Transverse colon (tissue), 4 donors: ENCODE measurements at regions not wholly inside any gene's neighbourhood (a gene's known extent, or its start where the extent isn't known, plus 50 kb on each side); places are given as distances from the start of the nearest gene placed in this dataset.

Source experiments
- DNase-seq: peaks from one replicate; pipeline ENCODE4 v3.0.0-alpha.2; 2019
- H3K27ac ChIP-seq, 4 donors: fragments of 200-600 bp; sonication (generic); 2 replicates each; pipeline ENCODE4 v1.5.1; 2016 to 2018; ENCODE audit warnings: inconsistent platforms in 4 of 4
- H3K27me3 ChIP-seq: fragments of 200-600 bp; sonication (generic); 2 replicates; pipeline ENCODE4 v1.5.1; 2017; ENCODE audit warnings: inconsistent platforms
- H3K36me3 ChIP-seq, 4 donors: fragments of 200-600 bp; sonication (generic); 2 replicates each; pipeline ENCODE4 v1.5.1; 2017 to 2019; ENCODE audit warnings: inconsistent platforms in 4 of 4
- H3K4me1 ChIP-seq, 4 donors: fragments of 200-600 bp; sonication (generic); 2 replicates each; pipeline ENCODE4 v1.5.1; 2017 to 2020; ENCODE audit warnings: inconsistent platforms in 4 of 4
- H3K4me3 ChIP-seq, 4 donors: fragments of 200-600 bp; sonication (generic); 1 replicate in 1 of 4; 2 replicates in 3 of 4; pipeline versions ENCODE4 v1.5.1 to v1.6.1; 2017 to 2019; ENCODE audit warnings: inconsistent platforms in 4 of 4
- H3K9me3 ChIP-seq, 2 donors: fragments of 200-600 bp; sonication (generic); 2 replicates each; pipeline ENCODE4 v1.5.1; 2017 to 2019; ENCODE audit warnings: inconsistent platforms in 2 of 2
- CTCF ChIP-seq, 5 experiments: fragments of 200-600 bp in 3 of 5; fragments of 450-650 bp in 2 of 5; sonication (generic) in 3 of 5; IDR thresholded peaks; 1 replicate in 2 of 5; 2 replicates in 3 of 5; pipeline ENCODE4 v1.5.1; 2016 to 2017; ENCODE audit warnings: antibody characterized with exemption in 5 of 5, inconsistent platforms in 3 of 5, mild to moderate bottlenecking in 2 of 5, moderate library complexity in 1 of 5
- EP300 ChIP-seq: sonication (generic); formaldehyde crosslinking; IDR thresholded peaks from one replicate; pipeline ENCODE4 v1.6.1; 2017; ENCODE audit warnings: antibody characterized with exemption, low read depth
- POLR2A ChIP-seq: fragments of 450-650 bp; IDR thresholded peaks from one replicate; pipeline ENCODE4 v1.6.1; 2016; ENCODE audit warnings: antibody characterized with exemption, mild to moderate bottlenecking, moderate library complexity
- POLR2AphosphoS5 ChIP-seq, 3 donors: sonication (generic); formaldehyde crosslinking; IDR thresholded peaks; one replicate each; pipeline ENCODE4 v1.6.1; 2016; ENCODE audit warnings: antibody characterized with exemption in 3 of 3
- WGBS, 2 donors: methylation state at CpG; one replicate each; pipeline ENCODE4 v1.1.5; 2018; ENCODE audit warnings: low coverage in 1 of 2; 5-methylcytosine and 5-hydroxymethylcytosine counted together
- in situ Hi-C, 4 donors: fragments of 200-750 bp; cut with MboI; loops; one replicate each; pipeline versions ENCODE4 v1.15.0 to v1.15.1; 2017; ENCODE audit warnings: low sequenced_read_pairs in 3 of 4, low pct_ligation_motif_present in 1 of 4, low pct_unique_long_range_greater_than_20kb in 1 of 4
- intact Hi-C: fragments of 100-400 bp; cut with DNase I; formaldehyde crosslinking; loops from one replicate; pipeline ENCODE4 v1.15.1; 2023; ENCODE audit warnings: low total_unique reads

- in situ Hi-C loops (no loop called here), intact Hi-C loops (no loop called here)
- 87 to 100% methylated on average over 2 of the region's 2 CpGs for WGBS, 2 donors
- no peaks in the 10 kb centered on the region for H3K9me3 ChIP-seq
- DNase-seq, result no peak
- peaks cover 11 to 19% (median 16%) of the 10 kb centered on the region in 4 donors for H3K4me1 ChIP-seq
- H3K36me3 ChIP-seq, result no peaks in the 10 kb centered on the region
- H3K27ac ChIP-seq, result no peak overlapping the region
- H3K27me3 ChIP-seq, result no peaks in the 10 kb centered on the region
- no peak overlapping the region for H3K4me3 ChIP-seq
- TF ChIP-seq EP300, result no peak
- TF ChIP-seq POLR2AphosphoS5 (IDR thresholded peaks at IDR 0.05), result no peak
- TF ChIP-seq POLR2A, result no peak
- TF ChIP-seq CTCF (IDR thresholded peaks at IDR 0.05), result no peak
Observed at GRCh38 chr16:79434092-79434491, 166.4 kb downstream of the MAF start.

GRCh38 chr16:79431923-79432322 is 168.6 kb downstream of the MAF start:
- DNase-seq, result no peak
- no peak overlapping the region for H3K27ac ChIP-seq
- peaks cover 11 to 23% (median 17%) of the 10 kb centered on the region in 4 donors for H3K4me1 ChIP-seq
- intact Hi-C loops, result no loop called here
- no peak for TF ChIP-seq POLR2AphosphoS5 (IDR thresholded peaks at IDR 0.05)
- no peak for TF ChIP-seq EP300
- no peak for TF ChIP-seq CTCF (IDR thresholded peaks at IDR 0.05)
- TF ChIP-seq POLR2A, result no peak
- H3K27me3 ChIP-seq, result no peaks in the 10 kb centered on the region
- no peaks in the 10 kb centered on the region for H3K36me3 ChIP-seq
- in situ Hi-C loops, result no loop called here
- 71 to 90% methylated on average over 1 to 4 of the region's 4 CpGs for WGBS, 2 donors
- no peak overlapping the region for H3K4me3 ChIP-seq
- no peaks in the 10 kb centered on the region for H3K9me3 ChIP-seq

- no peak for TF ChIP-seq CTCF (IDR thresholded peaks at IDR 0.05)
- TF ChIP-seq EP300, result no peak
- no peak for TF ChIP-seq POLR2A
- no peak for TF ChIP-seq POLR2AphosphoS5 (IDR thresholded peaks at IDR 0.05)
- no peaks in the 10 kb centered on the region for H3K9me3 ChIP-seq
- intact Hi-C loops, result no loop called here
- in situ Hi-C loops, result no loop called here
- no peaks in the 10 kb centered on the region for H3K36me3 ChIP-seq
- peaks cover 11 to 23% (median 17%) of the 10 kb centered on the region in 4 donors for H3K4me1 ChIP-seq
- H3K27me3 ChIP-seq, result no peaks in the 10 kb centered on the region
- DNase-seq, result no peak
- H3K27ac ChIP-seq, result peak overlapping the region in 1 of 4 donors; percentile 20
- WGBS, 2 donors, result 27 to 29% methylated on average over 6 to 12 of the region's 12 CpGs
- H3K4me3 ChIP-seq, result no peak overlapping the region
Observed at GRCh38 chr16:79430191-79430678, 170.3 kb downstream of the MAF start.

- in situ Hi-C loops (no loop called here), intact Hi-C loops (no loop called here)
- H3K4me3 ChIP-seq, result no peak overlapping the region
- peak; percentile 11 for DNase-seq
- peaks cover 11 to 23% (median 17%) of the 10 kb centered on the region in 4 donors for H3K4me1 ChIP-seq
- H3K9me3 ChIP-seq, result no peaks in the 10 kb centered on the region
- H3K27me3 ChIP-seq, result no peaks in the 10 kb centered on the region
- H3K36me3 ChIP-seq, result no peaks in the 10 kb centered on the region
- TF ChIP-seq POLR2A (no peak), CTCF (IDR thresholded peaks at IDR 0.05) (no peak), EP300 (no peak), POLR2AphosphoS5 (IDR thresholded peaks at IDR 0.05) (no peak)
- H3K27ac ChIP-seq, result peak overlapping the region in 1 of 4 donors; percentile 20
- WGBS, 2 donors, result 4 to 42% methylated on average over 4 to 16 of the region's 16 CpGs
Observed at GRCh38 chr16:79429381-79430190, 171.0 kb downstream of the MAF start.
